22Rv1 (cell line): ENCODE measurements at regions not wholly inside any gene's neighbourhood (a gene's known extent, or its start where the extent isn't known, plus 50 kb on each side); places are given as distances from the start of the nearest gene placed in this dataset.

Experiments used
- ZFX ChIP-seq: fragments of 450-650 bp; IDR thresholded peaks from 2 replicates; pipeline ENCODE4 v1.6.1; 2017; ENCODE audit warnings: antibody characterized with exemption, borderline replicate concordance
- TF ChIP-seq, protein P1 (sequence below): fragments of 450-650 bp; IDR thresholded peaks from 2 replicates; pipeline ENCODE4 v1.5.1; 2017; ENCODE audit warnings: mild to moderate bottlenecking

DNA sequence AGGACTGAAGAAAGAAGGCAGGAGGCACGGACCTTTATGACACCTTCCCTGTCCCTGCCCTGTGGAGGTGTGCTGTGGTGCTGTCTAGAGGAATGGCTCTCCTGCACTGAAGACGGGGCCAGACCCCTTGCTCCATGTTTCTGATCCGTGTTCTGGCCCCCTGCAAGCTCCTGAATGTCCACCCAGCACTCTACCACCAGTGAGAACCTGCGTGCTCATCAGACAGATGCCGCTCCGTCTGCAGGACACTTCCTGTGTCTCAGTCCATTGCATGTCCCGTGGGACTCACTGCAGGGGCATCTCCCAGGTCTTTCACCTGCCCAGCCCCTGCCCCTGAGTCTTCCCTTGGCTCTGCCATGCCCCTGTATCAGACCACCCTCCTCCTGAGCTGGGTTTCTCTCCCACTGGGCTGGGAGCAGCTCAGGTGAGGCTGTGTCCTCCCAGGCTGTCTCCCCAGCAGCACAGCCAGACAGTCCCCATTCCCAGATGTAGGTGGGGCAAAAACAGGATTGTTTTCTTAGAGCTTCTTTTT, 278.3 kb upstream of the ZNF32 start:
- TF ChIP-seq, protein P1, sequence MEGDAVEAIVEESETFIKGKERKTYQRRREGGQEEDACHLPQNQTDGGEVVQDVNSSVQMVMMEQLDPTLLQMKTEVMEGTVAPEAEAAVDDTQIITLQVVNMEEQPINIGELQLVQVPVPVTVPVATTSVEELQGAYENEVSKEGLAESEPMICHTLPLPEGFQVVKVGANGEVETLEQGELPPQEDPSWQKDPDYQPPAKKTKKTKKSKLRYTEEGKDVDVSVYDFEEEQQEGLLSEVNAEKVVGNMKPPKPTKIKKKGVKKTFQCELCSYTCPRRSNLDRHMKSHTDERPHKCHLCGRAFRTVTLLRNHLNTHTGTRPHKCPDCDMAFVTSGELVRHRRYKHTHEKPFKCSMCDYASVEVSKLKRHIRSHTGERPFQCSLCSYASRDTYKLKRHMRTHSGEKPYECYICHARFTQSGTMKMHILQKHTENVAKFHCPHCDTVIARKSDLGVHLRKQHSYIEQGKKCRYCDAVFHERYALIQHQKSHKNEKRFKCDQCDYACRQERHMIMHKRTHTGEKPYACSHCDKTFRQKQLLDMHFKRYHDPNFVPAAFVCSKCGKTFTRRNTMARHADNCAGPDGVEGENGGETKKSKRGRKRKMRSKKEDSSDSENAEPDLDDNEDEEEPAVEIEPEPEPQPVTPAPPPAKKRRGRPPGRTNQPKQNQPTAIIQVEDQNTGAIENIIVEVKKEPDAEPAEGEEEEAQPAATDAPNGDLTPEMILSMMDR = no peak
- TF ChIP-seq ZFX = no peak
